ENCODE measurements at regions not wholly inside any gene's neighbourhood (a gene's known extent, or its start where the extent isn't known, plus 50 kb on each side); places are given as distances from the start of the nearest gene placed in this dataset.

- TF ChIP-seq EZH2 (IDR thresholded peaks at IDR 0.05; ENCODE audit: borderline replicate concordance, low read length), result no peak
- TF ChIP-seq CTCF (IDR thresholded peaks at IDR 0.05; ENCODE audit: low read length), result no peak
Measured at GRCh38 chr6:48511378-48511777, 400.4 kb upstream of the PTCHD4 start.

All from OCI-LY1 (cell line).